Panc1 (cell line): ENCODE measurements at regions not wholly inside any gene's neighbourhood (a gene's known extent, or its start where the extent isn't known, plus 50 kb on each side); places are given as distances from the start of the nearest gene placed in this dataset.

Source experiments
- POLR2AphosphoS5 ChIP-seq: IDR thresholded peaks from 2 replicates; pipeline ENCODE4 v1.6.1; 2012; ENCODE audit warnings: mild to moderate bottlenecking, low read depth, low read length, moderate library complexity
- TCF7L2 ChIP-seq: IDR thresholded peaks from 2 replicates; pipeline ENCODE4 v1.6.1; 2011; ENCODE audit warnings: mild to moderate bottlenecking, low read depth, low read length, inconsistent platforms
- TF ChIP-seq, protein P1 (sequence below): fragments of 450-650 bp; IDR thresholded peaks from 2 replicates; pipeline ENCODE4 v1.5.1; 2017; ENCODE audit warnings: mild to moderate bottlenecking

DNA sequence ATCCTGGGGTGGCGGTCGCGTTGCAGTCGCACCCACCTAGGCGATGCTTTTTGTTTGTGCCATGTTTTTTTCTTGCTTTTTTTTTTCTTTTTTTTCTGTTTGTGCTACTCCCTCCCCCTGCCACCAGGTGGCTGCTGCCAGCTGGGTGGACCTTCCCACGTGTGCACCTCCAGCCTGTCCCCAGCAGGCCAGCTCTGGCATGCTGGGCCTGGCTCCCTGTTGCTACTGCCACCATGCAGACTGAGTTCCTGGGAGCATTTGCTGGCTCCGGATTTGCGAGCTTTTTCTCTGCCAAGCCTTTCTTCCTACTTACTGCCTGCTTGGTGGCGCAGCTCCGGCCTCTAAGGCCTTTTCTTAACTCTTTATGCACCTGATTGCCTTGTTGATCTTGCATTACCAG lies 161.2 kb upstream of the WDFY3 start:
- TF ChIP-seq, protein P1, sequence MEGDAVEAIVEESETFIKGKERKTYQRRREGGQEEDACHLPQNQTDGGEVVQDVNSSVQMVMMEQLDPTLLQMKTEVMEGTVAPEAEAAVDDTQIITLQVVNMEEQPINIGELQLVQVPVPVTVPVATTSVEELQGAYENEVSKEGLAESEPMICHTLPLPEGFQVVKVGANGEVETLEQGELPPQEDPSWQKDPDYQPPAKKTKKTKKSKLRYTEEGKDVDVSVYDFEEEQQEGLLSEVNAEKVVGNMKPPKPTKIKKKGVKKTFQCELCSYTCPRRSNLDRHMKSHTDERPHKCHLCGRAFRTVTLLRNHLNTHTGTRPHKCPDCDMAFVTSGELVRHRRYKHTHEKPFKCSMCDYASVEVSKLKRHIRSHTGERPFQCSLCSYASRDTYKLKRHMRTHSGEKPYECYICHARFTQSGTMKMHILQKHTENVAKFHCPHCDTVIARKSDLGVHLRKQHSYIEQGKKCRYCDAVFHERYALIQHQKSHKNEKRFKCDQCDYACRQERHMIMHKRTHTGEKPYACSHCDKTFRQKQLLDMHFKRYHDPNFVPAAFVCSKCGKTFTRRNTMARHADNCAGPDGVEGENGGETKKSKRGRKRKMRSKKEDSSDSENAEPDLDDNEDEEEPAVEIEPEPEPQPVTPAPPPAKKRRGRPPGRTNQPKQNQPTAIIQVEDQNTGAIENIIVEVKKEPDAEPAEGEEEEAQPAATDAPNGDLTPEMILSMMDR = peak; percentile 78
- TF ChIP-seq TCF7L2 = no peak
- TF ChIP-seq POLR2AphosphoS5 = no peak
